H9 (cell line): ENCODE measurements at regions not wholly inside any gene's neighbourhood (a gene's known extent, or its start where the extent isn't known, plus 50 kb on each side); places are given as distances from the start of the nearest gene placed in this dataset.

Experiments used
- DNase-seq: peaks from one replicate; pipeline ENCODE4 v3.0.0-alpha.2; 2017
- H2AFZ ChIP-seq: one replicate; pipeline ENCODE4 v1.6.1; 2013; ENCODE audit warnings: mild to moderate bottlenecking, low read length, control low read depth, moderate library complexity
- H2AK5ac ChIP-seq: 2 replicates; pipeline ENCODE4 v1.6.1; 2013; ENCODE audit warnings: low read length, control low read depth, mixed read lengths; ENCODE audit not compliant: insufficient read length
- H2BK120ac ChIP-seq: one replicate; pipeline ENCODE4 v1.6.1; 2013; ENCODE audit warnings: low read depth, mild to moderate bottlenecking, low read length, control low read depth, inconsistent platforms; ENCODE audit not compliant: poor library complexity, severe bottlenecking
- H2BK12ac ChIP-seq: 2 replicates; pipeline ENCODE4 v1.6.1; 2013; ENCODE audit warnings: low read length, control low read depth, mixed read lengths, low read depth; ENCODE audit not compliant: insufficient read length
- H2BK15ac ChIP-seq: 2 replicates; pipeline ENCODE4 v1.6.1; 2013; ENCODE audit warnings: low read depth, low read length, control low read depth
- H2BK20ac ChIP-seq: one replicate; pipeline ENCODE4 v1.6.1; 2013; ENCODE audit warnings: low read depth, mild to moderate bottlenecking, low read length, control low read depth, inconsistent platforms; ENCODE audit not compliant: poor library complexity, severe bottlenecking
- H2BK5ac ChIP-seq: 2 replicates; pipeline ENCODE4 v1.6.1; 2013; ENCODE audit warnings: low read length, control low read depth, mixed read lengths; ENCODE audit not compliant: insufficient read length
- H3K14ac ChIP-seq: 2 replicates; pipeline ENCODE4 v1.6.1; 2013; ENCODE audit warnings: low read length, control low read depth; ENCODE audit not compliant: insufficient read depth
- H3K18ac ChIP-seq: 2 replicates; pipeline ENCODE4 v1.6.1; 2013; ENCODE audit warnings: low read depth, mild to moderate bottlenecking, mixed read lengths, low read length, control low read depth; ENCODE audit not compliant: insufficient read length
- H3K23ac ChIP-seq: 2 replicates; pipeline ENCODE4 v1.6.1; 2013; ENCODE audit warnings: low read length, control low read depth, mixed read lengths, low read depth; ENCODE audit not compliant: insufficient read length
- H3K23me2 ChIP-seq: 2 replicates; pipeline ENCODE4 v1.6.1; 2013; ENCODE audit warnings: low read depth, mild to moderate bottlenecking, mixed read lengths, low read length, control low read depth; ENCODE audit not compliant: insufficient read length, poor library complexity, severe bottlenecking
- H3K27ac ChIP-seq: 2 replicates; pipeline ENCODE4 v1.5.1; 2013; ENCODE audit warnings: low read length, control low read depth, mixed read lengths, low read depth; ENCODE audit not compliant: insufficient read length
- H3K27me3 ChIP-seq: 2 replicates; pipeline ENCODE4 v1.6.1; 2013; ENCODE audit warnings: low read length, control low read depth, inconsistent platforms; ENCODE audit not compliant: insufficient read depth
- H3K4ac ChIP-seq: 2 replicates; pipeline ENCODE4 v1.6.1; 2013; ENCODE audit warnings: low read depth, mild to moderate bottlenecking, control low read depth, inconsistent platforms, low read length, moderate library complexity
- H3K4me1 ChIP-seq: 2 replicates; pipeline ENCODE4 v1.6.1; 2013; ENCODE audit warnings: low read length, control low read depth, inconsistent platforms; ENCODE audit not compliant: insufficient read depth
- H3K4me2 ChIP-seq: 2 replicates; pipeline ENCODE4 v1.6.1; 2013; ENCODE audit warnings: low read length, control low read depth, mixed read lengths; ENCODE audit not compliant: insufficient read length, insufficient read depth
- H3K56ac ChIP-seq: 2 replicates; pipeline ENCODE4 v1.6.1; 2013; ENCODE audit warnings: low read depth, mild to moderate bottlenecking, mixed read lengths, low read length, control low read depth; ENCODE audit not compliant: insufficient read length
- H3K79me1 ChIP-seq: 2 replicates; pipeline ENCODE4 v1.6.1; 2013; ENCODE audit warnings: low read depth, mild to moderate bottlenecking, moderate library complexity, low read length, control low read depth, inconsistent platforms; ENCODE audit not compliant: insufficient read depth, poor library complexity, severe bottlenecking
- H3K79me2 ChIP-seq: 2 replicates; pipeline ENCODE4 v1.6.1; 2013; ENCODE audit warnings: low read length, control low read depth, inconsistent platforms; ENCODE audit not compliant: insufficient read depth
- H3K9ac ChIP-seq: 2 replicates; pipeline ENCODE4 v1.6.1; 2013; ENCODE audit warnings: low read length, control low read depth, mixed read lengths; ENCODE audit not compliant: insufficient read length; ENCODE audit errors: extremely low read depth
- H3K9me3 ChIP-seq: one replicate; pipeline ENCODE4 v1.6.1; 2013; ENCODE audit warnings: low read depth, low read length, inconsistent platforms; ENCODE audit not compliant: control insufficient read depth
- H3T11ph ChIP-seq: one replicate; pipeline ENCODE4 v1.6.1; 2013; ENCODE audit warnings: mild to moderate bottlenecking, low read length, control low read depth, inconsistent platforms
- H4K20me1 ChIP-seq: one replicate; pipeline ENCODE4 v1.6.1; 2013; ENCODE audit not compliant: control insufficient read depth, insufficient read length, insufficient read depth
- H4K5ac ChIP-seq: 2 replicates; pipeline ENCODE4 v1.6.1; 2013; ENCODE audit warnings: low read depth, mild to moderate bottlenecking, mixed read lengths, low read length, control low read depth; ENCODE audit not compliant: insufficient read length
- H4K8ac ChIP-seq: replicated peaks from 2 replicates; pipeline ENCODE4 v1.6.1; 2013; ENCODE audit warnings: low read length, control low read depth, mixed read lengths, low read depth; ENCODE audit not compliant: insufficient read length
- H4K91ac ChIP-seq: 2 replicates; pipeline ENCODE4 v1.6.1; 2013; ENCODE audit warnings: low read depth, mild to moderate bottlenecking, moderate library complexity, mixed read lengths, low read length, control low read depth; ENCODE audit not compliant: insufficient read length
- H3K27ac Mint-ChIP-seq, 3 experiments: 2 replicates in 2 of 3; 3 replicates in 1 of 3; pipeline ENCODE4 v1.8.0; 2020 to 2021; ENCODE audit warnings: mixed read lengths in 3 of 3, mild to moderate bottlenecking in 1 of 3, moderate library complexity in 1 of 3
- H3K27me3 Mint-ChIP-seq: 2 replicates; pipeline ENCODE4 v1.8.0; 2021; ENCODE audit warnings: low read depth, mild to moderate bottlenecking, moderate library complexity, mixed read lengths
- H3K36me3 Mint-ChIP-seq, 3 experiments: 2 replicates in 2 of 3; 3 replicates in 1 of 3; pipeline ENCODE4 v1.8.0; 2020 to 2021; ENCODE audit warnings: low read depth in 3 of 3, mixed read lengths in 3 of 3; ENCODE audit not compliant: insufficient read depth in 1 of 3
- H3K4me1 Mint-ChIP-seq, 2 experiments: 2 replicates each; pipeline ENCODE4 v1.8.0; 2020; ENCODE audit warnings: mixed read lengths in 2 of 2
- H3K4me3 Mint-ChIP-seq, 2 experiments: 2 replicates in 1 of 2; 3 replicates in 1 of 2; pipeline ENCODE4 v1.8.0; 2020 to 2021; ENCODE audit warnings: mild to moderate bottlenecking in 2 of 2, mixed read lengths in 2 of 2, moderate library complexity in 1 of 2
- H3K9me3 Mint-ChIP-seq, 2 experiments: 2 replicates in 1 of 2; 3 replicates in 1 of 2; pipeline ENCODE4 v1.8.0; 2020; ENCODE audit warnings: mild to moderate bottlenecking in 2 of 2, mixed read lengths in 2 of 2, moderate library complexity in 1 of 2
- WGBS: extraction: QIAGEN DNeasy Blood & Tissue Kit; methylation state at CpG from one replicate; pipeline ENCODE4 v1.1.7; 2013; ENCODE audit warnings: missing lambda C conversion rate, low lambda C conversion rate, mixed read lengths; ENCODE audit not compliant: insufficient read length; ENCODE audit errors: extremely low coverage; 5-methylcytosine and 5-hydroxymethylcytosine counted together
- TF ChIP-seq, protein P1 (sequence below): fragments of 200-600 bp; sonication (generic); conservative IDR thresholded peaks from 3 replicates; pipeline ENCODE4 v1.8.0; 2021; ENCODE audit warnings: antibody characterized with exemption, mild to moderate bottlenecking

DNA sequence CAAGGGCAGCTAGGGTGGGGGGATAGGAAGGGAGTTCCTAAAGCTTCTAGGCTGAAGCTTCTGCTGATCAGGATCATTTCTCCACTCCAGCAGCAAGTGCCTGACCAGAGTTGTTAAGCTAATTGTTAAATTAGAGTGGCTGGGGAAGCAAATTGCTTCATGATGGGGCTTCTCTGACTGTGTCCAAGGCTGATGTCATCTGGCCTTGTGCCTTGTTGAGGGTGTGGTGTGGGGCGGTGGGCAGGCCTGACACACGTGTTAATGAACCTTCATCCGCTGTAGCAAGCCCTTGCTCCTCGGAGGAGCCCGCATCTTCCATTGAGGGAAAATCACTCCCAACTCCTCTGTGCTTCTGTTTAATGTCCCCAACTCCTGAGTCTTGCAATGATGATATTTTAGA, 84.3 kb upstream of the ROPN1 start:
- H3K18ac ChIP-seq: no peak overlapping the region
- H3K14ac ChIP-seq: no peak overlapping the region
- no CpG with 5 or more reads among the region's 5 CpGs for WGBS
- H3K79me2 ChIP-seq: no peaks in the 10 kb centered on the region
- no peaks in the 10 kb centered on the region for H3K27me3 Mint-ChIP-seq
- no peak overlapping the region for H3K23ac ChIP-seq
- no peak overlapping the region for H4K8ac ChIP-seq
- H4K20me1 ChIP-seq: no peaks in the 10 kb centered on the region
- no peaks in the 10 kb centered on the region for H3K9me3 ChIP-seq
- H2AK5ac ChIP-seq: no peak overlapping the region
- TF ChIP-seq, protein P1, sequence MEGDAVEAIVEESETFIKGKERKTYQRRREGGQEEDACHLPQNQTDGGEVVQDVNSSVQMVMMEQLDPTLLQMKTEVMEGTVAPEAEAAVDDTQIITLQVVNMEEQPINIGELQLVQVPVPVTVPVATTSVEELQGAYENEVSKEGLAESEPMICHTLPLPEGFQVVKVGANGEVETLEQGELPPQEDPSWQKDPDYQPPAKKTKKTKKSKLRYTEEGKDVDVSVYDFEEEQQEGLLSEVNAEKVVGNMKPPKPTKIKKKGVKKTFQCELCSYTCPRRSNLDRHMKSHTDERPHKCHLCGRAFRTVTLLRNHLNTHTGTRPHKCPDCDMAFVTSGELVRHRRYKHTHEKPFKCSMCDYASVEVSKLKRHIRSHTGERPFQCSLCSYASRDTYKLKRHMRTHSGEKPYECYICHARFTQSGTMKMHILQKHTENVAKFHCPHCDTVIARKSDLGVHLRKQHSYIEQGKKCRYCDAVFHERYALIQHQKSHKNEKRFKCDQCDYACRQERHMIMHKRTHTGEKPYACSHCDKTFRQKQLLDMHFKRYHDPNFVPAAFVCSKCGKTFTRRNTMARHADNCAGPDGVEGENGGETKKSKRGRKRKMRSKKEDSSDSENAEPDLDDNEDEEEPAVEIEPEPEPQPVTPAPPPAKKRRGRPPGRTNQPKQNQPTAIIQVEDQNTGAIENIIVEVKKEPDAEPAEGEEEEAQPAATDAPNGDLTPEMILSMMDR: no peak
- H2BK120ac ChIP-seq: no peak overlapping the region
- H3K79me1 ChIP-seq: no peaks in the 10 kb centered on the region
- peaks cover 3 to 11% of the 10 kb centered on the region in 2 experiments; a peak in 3 of 4 replicates for H3K4me1 Mint-ChIP-seq
- H3K4me1 ChIP-seq: no peaks in the 10 kb centered on the region
- H3K4ac ChIP-seq: no peak overlapping the region
- H4K91ac ChIP-seq: no peak overlapping the region
- H3K4me2 ChIP-seq: no peak overlapping the region
- H3K27ac Mint-ChIP-seq: no peak overlapping the region
- no peak overlapping the region for H3K4me3 Mint-ChIP-seq
- H2BK12ac ChIP-seq: no peak overlapping the region
- H3K27me3 ChIP-seq: no peaks in the 10 kb centered on the region
- no peaks in the 10 kb centered on the region for H3K23me2 ChIP-seq
- H2BK15ac ChIP-seq: no peak overlapping the region
- H2BK5ac ChIP-seq: no peak overlapping the region
- no peak overlapping the region for H3K27ac ChIP-seq
- H3K56ac ChIP-seq: no peak overlapping the region
- DNase-seq: no peak
- H3T11ph ChIP-seq: no peak overlapping the region
- H4K5ac ChIP-seq: no peak overlapping the region
- no peak overlapping the region for H3K9ac ChIP-seq
- no peaks in the 10 kb centered on the region for H3K36me3 Mint-ChIP-seq
- no peaks in the 10 kb centered on the region for H3K9me3 Mint-ChIP-seq
- H2BK20ac ChIP-seq: no peak overlapping the region
- no peak overlapping the region for H2AFZ ChIP-seq
